Ishikawa (cell line): ENCODE measurements at regions not wholly inside any gene's neighbourhood (a gene's known extent, or its start where the extent isn't known, plus 50 kb on each side); places are given as distances from the start of the nearest gene placed in this dataset.

Source experiments
- CEBPB ChIP-seq: IDR thresholded peaks from 2 replicates; pipeline ENCODE4 v1.6.1; 2012
- CREB1 ChIP-seq: IDR thresholded peaks from 2 replicates; pipeline ENCODE4 v1.6.1; 2012; ENCODE audit warnings: low read depth
- EGR1 ChIP-seq: IDR thresholded peaks from 2 replicates; pipeline ENCODE4 v1.6.1; 2012
- EP300 ChIP-seq: IDR thresholded peaks from 2 replicates; pipeline ENCODE4 v1.6.1; 2012; ENCODE audit warnings: borderline replicate concordance
- FOXM1 ChIP-seq: IDR thresholded peaks from 2 replicates; pipeline ENCODE4 v1.6.1; 2012; ENCODE audit warnings: low read depth, borderline replicate concordance
- NFIC ChIP-seq: IDR thresholded peaks from 2 replicates; pipeline ENCODE4 v1.6.1; 2012
- RAD21 ChIP-seq: IDR thresholded peaks from 2 replicates; pipeline ENCODE4 v1.6.1; 2012; ENCODE audit warnings: low read depth
- REST ChIP-seq: IDR thresholded peaks from 2 replicates; pipeline ENCODE4 v1.6.1; 2012; ENCODE audit warnings: low read depth, mild to moderate bottlenecking
- TAF1 ChIP-seq: IDR thresholded peaks from 2 replicates; pipeline ENCODE4 v1.6.1; 2012; ENCODE audit warnings: low read depth, mild to moderate bottlenecking
- TCF12 ChIP-seq: IDR thresholded peaks from 2 replicates; pipeline ENCODE4 v1.6.1; 2012; ENCODE audit warnings: low read depth
- TEAD4 ChIP-seq: IDR thresholded peaks from 2 replicates; pipeline ENCODE4 v1.6.1; 2012
- USF1 ChIP-seq: IDR thresholded peaks from 2 replicates; pipeline ENCODE4 v1.6.1; 2012
- YY1 ChIP-seq: IDR thresholded peaks from 2 replicates; pipeline ENCODE4 v1.6.1; 2012; ENCODE audit warnings: low read depth
- ZBTB7A ChIP-seq: IDR thresholded peaks from 2 replicates; pipeline ENCODE4 v1.6.1; 2012; ENCODE audit warnings: low read depth
- TF ChIP-seq, protein P1 (sequence below): IDR thresholded peaks from 2 replicates; pipeline ENCODE4 v1.6.1; 2012

GRCh38 chr15:92800013-92800412, 100.1 kb upstream of the CHD2 start:
- no peak for TF ChIP-seq CEBPB
- TF ChIP-seq EP300, result no peak
- TF ChIP-seq TCF12, result no peak
- no peak for TF ChIP-seq YY1
- TF ChIP-seq RAD21, result no peak
- TF ChIP-seq CREB1, result no peak
- TF ChIP-seq USF1, result no peak
- TF ChIP-seq, protein P1, sequence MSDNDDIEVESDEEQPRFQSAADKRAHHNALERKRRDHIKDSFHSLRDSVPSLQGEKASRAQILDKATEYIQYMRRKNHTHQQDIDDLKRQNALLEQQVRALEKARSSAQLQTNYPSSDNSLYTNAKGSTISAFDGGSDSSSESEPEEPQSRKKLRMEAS, result no peak
- no peak for TF ChIP-seq FOXM1
- no peak for TF ChIP-seq TAF1

- peak; percentile 50; the same call in 1 of the 2 replicates for TF ChIP-seq TCF12
- 0 out of 2 replicates have a peak, but pooled peaks have one; percentile 4 for TF ChIP-seq TEAD4
These were observed 98.9 kb upstream of the CHD2 start for GRCh38 chr15:92801056-92801773.

- TF ChIP-seq CEBPB (peak; percentile 97), USF1 (no peak)
- TF ChIP-seq, protein P1, result no peak
These were observed 98.2 kb upstream of the CHD2 start for GRCh38 chr15:92801774-92802464.

- TF ChIP-seq REST, result no peak
These were observed 96.6 kb upstream of the CHD2 start for GRCh38 chr15:92803536-92803851.

- TF ChIP-seq, protein P1, result peak; percentile 21
- TF ChIP-seq TCF12 (peak; percentile 53), YY1 (no peak), NFIC (peak; percentile 34; the same call in 1 of the 2 replicates), CEBPB (peak; percentile 99), EGR1 (no peak), TEAD4 (0 out of 2 replicates have a peak, but pooled peaks have one; percentile 9), EP300 (peak; percentile 78; the same call in 1 of the 2 replicates), ZBTB7A (no peak), FOXM1 (peak; percentile 52; the same call in 1 of the 2 replicates)
These were observed 96.1 kb upstream of the CHD2 start for GRCh38 chr15:92803852-92804609.

DNA sequence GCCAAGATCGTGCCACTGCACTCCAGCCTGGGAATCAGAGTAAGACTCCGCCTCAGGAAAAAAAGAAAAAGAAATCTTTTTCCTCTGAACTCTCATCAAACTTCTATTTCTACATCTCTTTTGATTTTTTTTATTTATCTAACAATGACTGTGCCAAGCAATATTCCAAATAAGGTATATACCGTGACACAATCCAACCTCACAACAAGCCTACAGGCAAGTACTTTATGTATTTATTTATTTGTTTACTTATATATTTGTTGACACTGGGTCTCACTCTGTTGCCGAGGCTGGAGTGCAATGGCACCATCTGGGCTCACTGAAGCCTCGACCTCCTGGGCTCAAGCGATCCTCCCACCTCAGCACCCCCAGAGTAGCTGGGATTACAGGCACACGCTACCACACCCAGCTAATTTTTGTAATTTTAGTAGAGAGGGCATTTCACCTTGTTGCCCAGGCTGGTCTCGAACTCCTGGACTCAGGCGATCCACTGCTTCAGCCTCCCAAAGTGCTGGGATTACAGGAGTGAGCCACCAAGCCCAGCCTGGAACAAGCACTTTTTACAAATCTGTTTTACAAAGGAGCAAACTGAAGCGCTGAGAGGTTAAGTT, 94.9 kb upstream of the CHD2 start:
- TF ChIP-seq EP300, result no peak

DNA sequence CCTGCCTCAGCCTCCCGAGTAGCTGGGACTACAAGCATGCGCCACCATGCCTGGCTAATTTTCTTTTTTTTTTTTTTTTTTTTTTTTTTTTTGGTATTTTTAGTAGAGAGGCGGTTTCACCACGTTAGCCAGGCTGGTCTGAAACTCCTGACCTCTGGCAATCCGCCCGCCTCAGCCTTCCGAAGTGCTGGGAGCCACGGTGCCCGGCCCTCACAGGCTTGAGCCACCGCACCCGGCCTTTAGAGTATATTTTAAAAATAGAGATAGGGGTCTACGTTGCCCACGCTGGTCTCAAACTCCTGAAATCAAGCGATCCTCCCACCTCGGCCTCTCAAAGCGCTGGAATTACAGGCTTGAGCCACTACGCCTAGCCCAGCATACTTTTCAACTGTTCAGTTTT, 93.4 kb upstream of the CHD2 start:
- TF ChIP-seq FOXM1 (no peak), EGR1 (no peak), RAD21 (no peak), REST (no peak), TCF12 (no peak), TAF1 (no peak), ZBTB7A (no peak), TEAD4 (no peak), CEBPB (no peak), CREB1 (no peak), NFIC (no peak), EP300 (no peak), YY1 (no peak), USF1 (no peak)
- TF ChIP-seq, protein P1, result no peak
